CD4-positive, alpha-beta T cell treated with Interleukin-21 for 1 hour (primary cell): ENCODE measurements at regions not wholly inside any gene's neighbourhood (a gene's known extent, or its start where the extent isn't known, plus 50 kb on each side); places are given as distances from the start of the nearest gene placed in this dataset.

Experiments
- DNase-seq: peaks from one replicate; pipeline ENCODE4 v3.0.0-alpha.2; 2020

- DNase-seq = no peak
Observed at GRCh38 chr4:81990898-81991297, 382.9 kb downstream of the HNRNPD start.

DNA sequence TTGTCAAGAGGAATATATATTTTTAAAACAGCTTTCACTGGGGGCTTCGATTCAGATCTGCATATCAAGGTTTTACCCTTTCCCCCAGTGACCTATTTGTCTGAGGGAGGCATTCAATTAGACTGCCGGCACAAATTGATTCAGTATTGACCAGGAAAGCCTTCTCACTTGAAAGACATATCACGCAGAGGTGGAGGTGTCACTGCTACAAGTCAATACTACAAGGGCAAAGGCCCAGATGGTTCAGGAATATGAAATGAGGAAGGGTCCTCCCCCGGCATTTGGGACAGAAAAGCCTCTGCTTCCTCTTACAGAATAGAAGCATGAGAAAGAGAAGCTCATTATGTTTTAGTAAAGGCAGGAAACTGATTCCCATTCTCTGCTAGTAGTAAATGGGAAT is 383.6 kb downstream of the HNRNPD start:
- no peak for DNase-seq

GRCh38 chr4:81989202-81989601 is 384.6 kb downstream of the HNRNPD start:
- no peak for DNase-seq

DNA sequence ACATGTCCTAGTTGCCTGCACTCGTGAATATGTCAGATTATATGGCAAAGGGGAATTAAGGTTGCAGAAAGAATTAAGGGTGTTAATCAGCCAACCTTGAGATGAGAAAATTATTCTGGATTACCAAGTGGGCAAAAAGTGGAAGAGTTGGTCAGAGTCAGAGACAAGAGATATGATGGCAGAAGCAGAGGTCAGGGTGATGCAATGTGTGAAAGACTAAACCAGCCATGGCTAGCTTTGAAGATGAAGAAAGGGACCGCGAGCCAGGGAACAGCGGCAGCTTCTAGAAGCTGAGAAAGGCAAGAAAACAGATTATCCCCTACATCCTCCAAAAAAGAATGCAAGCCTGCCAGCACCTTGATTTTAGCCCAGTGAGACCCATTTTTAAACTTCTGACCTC is 385.6 kb downstream of the HNRNPD start:
- DNase-seq = no peak

- DNase-seq = no peak
Observed at GRCh38 chr4:81984746-81985145, 389.0 kb downstream of the HNRNPD start.

DNA sequence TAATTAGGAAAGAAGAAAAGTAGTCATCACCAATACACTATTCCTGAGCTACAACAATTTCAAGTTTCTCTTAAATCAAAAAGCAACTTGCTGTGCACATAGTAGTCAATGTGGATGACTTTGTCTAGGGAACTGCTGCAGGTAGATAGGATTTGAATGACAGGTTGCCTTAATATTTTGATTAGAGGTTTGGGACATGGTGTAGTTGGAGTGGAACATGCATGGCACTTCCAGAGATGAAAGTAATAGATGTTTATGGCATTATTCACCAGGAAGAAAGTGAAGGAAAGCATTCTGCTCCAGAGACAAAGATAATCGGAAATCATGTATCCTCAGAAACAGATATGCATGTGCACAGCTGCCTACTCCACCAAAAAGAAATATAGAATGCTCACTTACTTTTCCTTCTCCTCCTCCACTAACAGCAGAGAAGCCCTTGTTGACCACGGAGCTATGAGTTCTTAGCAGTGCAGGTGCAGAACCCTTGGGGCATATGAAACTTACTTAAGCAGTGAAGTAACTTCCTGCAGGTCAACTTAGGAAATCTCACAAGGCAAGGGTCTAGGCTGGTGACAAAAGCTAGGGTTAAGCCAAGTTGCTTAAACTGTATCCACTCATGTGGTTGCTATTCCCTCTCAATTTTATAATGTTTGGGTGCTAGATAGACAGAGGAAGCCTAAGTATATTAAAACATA is 390.8 kb downstream of the HNRNPD start:
- no peak for DNase-seq

GRCh38 chr4:81981218-81981617 is 392.6 kb downstream of the HNRNPD start:
- DNase-seq = no peak

- no peak for DNase-seq
Observed at GRCh38 chr4:81974523-81974922, 399.3 kb downstream of the HNRNPD start.

DNA sequence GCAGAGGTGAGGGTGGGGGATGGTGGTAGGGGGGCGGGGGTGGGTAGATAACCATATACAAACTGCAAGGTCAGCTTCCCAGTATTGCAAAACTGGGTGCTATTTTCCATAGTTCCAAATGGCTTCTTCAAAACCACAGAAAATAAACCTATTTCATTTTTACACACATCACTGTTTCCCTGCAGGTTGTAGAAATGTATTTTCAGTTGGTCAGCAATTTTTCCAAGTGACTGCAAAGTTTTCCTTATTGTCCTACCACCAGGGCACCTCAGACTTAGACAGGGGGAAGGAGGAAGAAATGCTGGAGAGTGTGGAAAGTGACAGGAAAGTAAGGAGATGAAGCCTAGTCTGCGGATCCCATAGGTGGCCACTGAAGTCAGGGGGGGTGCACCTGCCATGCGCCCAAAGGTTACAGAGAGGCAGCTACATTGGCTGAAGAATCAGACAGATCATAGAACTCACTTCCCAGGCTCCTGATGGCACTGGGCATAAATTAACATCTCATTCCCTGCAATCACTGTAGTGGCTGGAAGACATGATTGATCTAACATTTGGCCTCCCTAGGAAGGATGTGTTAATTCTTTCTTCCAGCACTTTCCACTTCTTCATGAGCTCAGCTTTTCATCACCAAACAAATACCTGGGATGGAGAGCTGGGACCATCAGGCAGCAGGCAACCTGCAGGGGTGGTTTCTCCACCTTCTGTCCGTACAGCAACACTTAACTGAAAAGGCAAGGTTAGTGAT is 402.0 kb downstream of the HNRNPD start:
- DNase-seq = no peak

DNA sequence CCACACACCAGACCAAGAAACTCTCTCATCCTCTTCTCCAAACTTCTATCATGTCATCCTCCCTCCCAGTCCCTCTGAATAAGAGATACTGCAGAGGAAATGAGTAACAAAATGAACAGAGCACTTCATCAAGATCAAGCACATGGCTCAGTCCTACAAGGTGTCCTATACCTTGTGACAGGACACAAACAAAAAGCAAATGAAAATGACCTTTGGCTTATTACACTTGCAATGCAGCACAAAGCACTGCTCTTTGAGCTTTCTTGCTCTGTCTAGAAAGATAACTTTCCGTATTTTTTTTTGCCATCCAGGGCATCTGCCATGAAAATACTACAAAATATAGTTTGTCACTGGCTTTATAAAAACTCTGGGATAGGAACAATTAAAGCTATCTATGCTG is 402.7 kb downstream of the HNRNPD start:
- no peak for DNase-seq

DNA sequence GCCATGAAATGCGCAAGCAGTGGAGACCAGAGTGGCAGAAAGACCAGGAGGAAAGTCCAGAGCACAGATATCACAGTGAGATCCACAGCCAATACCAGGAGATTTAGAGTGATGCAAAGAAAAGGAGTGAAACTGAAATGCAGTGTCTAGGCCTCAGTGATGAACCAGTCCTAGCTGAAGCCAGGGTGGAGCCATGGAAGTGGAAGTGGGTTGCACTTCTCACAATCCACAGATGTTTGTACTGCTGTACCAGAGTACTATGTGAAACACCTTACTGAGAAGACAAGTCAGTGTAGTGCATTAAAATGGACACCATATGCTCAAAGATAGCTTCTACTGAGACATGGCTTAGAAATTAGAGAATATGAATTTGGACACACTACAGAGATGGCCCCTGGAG is 403.3 kb downstream of the HNRNPD start:
- no peak for DNase-seq

DNA sequence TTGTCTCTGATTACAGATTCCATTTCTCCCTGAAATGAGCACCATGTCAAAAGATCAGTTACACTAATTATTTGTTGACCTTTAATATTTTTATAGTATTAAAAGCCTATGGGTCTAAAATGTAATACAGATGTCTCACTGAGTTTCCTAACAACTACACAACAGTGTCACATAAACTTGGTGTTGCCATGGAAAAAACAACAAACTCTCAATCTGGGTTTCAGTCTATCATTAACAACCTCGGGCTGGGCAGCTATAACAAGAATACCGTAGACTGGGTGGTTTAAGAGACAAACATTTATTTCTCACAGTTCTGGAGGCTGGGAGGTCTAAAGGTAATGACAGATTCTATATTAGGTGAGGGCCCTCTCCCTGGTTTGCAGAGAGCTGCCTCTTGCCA is 407.1 kb downstream of the HNRNPD start:
- DNase-seq = no peak

DNA sequence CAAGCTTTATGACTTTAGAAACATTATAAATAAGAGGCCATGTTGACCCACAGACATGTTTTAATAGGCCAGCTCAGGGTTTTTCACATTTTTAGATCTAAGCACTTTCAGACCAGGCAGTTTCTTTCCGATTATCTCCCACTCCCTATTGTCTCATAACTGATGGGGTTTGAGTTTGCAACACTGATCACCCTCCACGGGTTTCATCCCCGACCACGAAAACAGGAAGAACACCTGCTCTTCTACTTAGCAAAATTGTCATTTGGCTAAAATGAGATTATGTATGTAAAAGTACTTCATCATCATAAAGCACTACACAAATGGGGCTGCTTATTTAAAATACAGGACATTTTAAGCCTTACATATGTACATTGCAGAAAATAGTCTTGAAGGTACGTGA is 407.9 kb downstream of the HNRNPD start:
- DNase-seq = no peak

GRCh38 chr4:81965454-81965853 is 408.3 kb downstream of the HNRNPD start:
- no peak for DNase-seq

DNA sequence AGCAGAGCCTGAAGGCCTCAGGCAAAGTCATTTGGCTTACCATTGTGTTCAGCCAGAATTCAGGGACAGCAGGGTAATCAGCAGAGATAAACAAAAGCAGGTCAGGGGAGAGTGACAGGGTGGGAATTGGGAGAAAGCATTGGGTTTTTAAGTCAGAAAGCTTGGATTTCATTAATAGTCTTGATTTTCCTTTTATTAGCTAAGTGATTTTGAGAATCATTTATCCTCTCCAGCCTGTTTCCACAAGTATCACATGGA is 410.1 kb downstream of the HNRNPD start:
- no peak for DNase-seq

DNA sequence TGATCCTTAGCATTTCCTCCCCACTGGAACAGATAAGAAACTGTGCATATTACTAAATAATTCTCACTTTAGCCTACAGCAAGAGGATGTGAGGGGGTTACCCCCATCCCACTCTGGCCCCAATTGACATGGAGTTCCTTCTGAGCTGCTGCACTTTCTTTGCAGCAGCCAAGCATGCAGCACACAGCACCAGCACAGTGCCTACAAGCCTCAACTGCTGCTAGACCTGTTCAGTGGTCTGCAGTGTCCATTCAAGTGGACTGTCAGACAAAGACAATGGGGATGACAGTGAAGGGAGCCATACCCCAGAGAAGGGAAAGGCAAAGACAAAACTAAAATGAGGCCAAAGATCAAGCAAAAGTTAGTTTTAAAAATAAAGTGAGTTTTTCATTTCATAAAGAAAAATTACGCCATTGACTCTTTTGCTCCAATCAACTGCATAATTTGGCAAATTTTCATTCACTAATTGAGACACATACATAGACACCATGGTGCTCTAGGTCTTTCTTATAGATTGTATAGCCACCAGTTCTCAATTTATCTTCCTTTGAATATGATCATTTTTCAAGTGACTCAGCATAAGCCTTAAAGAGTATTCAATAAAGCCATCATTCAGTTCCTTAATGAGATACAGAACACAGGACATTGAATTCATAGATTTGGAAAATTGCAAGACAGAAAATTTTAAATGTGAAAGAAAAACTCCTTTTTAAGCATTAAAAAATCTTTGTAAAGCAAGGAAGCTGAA is 410.6 kb downstream of the HNRNPD start:
- no peak for DNase-seq

DNA sequence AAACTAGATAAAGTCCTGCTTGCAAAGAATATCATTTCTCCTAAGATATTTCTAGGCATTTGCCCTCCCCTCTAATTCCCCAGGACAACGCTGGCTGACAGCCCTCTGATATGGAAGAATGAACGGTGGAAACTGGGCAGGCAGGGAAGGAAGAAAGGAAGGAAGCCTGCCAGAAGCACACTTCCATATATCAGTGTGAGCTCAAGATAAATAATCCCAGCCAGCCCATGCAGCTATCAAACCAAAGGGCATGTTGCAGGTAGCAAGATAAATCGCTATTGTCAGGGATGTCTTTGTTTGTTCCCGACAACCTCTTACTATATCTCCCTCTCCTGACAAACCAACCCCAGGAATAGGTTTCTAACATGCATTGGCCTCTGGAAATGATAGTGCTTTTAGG is 412.8 kb downstream of the HNRNPD start:
- DNase-seq = no peak

DNA sequence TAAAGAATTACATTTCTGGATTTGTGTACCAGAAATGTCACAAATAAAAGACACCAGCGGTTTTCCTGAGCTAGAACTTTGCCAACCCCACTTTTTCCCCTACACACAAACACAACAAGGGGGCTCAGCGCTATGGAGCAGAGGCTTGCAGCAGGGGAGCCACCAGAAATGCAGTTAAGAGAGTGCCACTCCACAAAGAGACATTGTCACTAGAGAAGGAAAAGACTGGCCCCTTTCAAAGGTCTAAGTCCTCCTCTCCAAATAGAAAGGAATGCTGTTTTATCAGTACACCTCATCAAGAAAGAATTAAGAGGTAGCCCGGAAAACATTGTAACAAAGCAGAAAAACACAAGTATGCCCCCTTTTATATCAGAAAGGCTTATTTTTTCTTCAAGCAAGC is 419.5 kb downstream of the HNRNPD start:
- no peak for DNase-seq

- no peak for DNase-seq
Observed at GRCh38 chr4:81951891-81952455, 421.8 kb downstream of the HNRNPD start.

DNA sequence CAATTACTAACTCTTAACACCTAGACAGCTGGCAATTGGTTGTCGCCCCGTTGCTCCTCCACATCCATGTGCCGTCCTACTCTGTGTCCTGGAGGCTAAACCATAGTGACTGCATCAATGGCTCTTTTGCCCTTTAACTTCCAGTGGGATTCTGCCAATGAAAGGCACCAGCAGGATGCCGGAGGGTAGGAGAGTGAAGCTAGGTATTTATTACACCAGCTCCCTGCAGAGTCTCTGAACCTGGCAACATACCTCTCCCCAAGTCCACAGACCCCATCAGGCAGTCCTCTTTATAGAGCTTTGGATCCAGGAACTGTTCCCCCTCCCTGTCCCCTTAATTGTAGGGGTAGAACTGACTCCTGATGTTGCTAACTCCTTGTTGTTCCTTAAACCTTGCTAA is 426.8 kb downstream of the HNRNPD start:
- no peak for DNase-seq

- DNase-seq = no peak
Observed at GRCh38 chr4:81930506-81931238, 443.1 kb downstream of the HNRNPD start.

DNA sequence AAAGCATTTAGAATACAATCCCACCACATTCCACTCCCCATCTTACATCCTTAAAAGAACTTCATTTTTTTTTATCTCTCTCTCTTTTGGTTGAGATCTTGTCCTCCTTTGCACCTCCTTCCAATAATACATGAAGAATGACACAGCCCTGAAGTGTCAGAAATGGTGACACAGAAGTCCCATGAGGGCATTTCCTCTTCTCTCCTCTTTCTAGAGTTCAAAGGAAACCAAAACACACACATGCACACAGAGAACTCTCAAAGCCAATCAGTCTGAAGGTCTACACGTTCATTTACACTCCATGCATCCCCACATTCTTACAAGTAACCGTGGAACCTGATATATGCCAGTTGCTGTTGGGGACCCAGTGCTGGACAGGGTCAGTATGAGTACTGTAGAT is 450.7 kb downstream of the HNRNPD start:
- DNase-seq = no peak

DNA sequence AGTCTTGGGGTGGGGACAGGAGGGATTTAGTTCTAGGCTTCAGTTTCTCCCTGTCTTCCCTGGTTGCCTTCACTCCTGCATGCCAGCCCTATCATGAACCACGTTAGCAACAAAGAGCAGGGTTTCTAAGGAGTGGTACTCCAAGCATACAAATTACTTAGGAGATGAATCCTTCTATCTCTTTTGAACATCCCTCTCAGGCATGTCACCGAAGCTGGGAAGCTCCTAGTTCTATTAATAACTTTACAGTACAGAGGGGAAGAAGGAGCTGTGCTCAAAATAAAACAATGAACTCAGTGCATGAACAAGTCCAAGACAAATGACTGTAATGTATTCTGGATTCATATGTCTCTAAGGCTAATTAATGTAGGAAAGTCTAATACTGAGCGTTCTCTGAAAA is 450.6 kb upstream of the RASGEF1B start:
- no peak for DNase-seq
